ENCODE measurements at regions not wholly inside any gene's neighbourhood (a gene's known extent, or its start where the extent isn't known, plus 50 kb on each side); places are given as distances from the start of the nearest gene placed in this dataset.

DNA sequence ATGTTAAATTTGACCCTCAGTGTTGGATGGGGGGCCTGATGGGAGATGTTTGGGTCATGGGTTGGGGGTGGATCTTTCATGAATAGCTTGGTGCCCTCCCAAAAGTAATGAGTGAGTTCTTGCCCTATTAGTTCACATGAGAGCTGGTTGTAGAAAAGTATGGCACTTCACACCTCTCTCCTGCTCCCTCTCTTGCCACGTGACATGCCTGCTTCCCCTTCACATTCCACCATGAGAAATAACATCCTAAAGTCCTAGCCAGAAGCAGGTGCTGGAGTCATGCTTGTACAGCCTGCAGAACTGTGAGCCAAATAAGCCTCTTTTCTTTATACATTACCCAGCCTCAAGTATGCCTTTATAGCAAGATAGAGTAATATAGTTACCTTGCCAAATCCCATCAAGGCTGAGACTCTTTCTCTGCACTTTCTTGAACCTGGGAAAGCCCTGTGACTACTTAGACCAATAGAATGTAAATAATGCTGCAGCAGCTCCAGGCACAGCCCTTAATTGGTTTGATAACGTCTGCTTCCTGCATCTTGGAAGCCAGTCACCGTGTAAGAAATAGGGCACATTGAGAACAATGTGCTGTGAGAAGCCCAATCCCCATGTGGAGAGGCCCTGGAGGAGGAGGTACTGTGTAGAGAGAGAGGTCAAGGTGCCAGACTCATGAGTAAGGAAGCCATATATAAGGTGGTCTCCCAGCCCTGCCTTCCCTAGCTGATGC is 88.0 kb upstream of the NAMPT start:
- H3K27ac ChIP-seq (ENCODE audit: extremely low read depth, low read depth, low read length) = no peak overlapping the region
- no peak overlapping the region for H3K4me3 ChIP-seq (ENCODE audit: low read depth, low read length)
- TF ChIP-seq ZNF350 (tag by site-specific recombination; IDR thresholded peaks at IDR 0.05) (no peak), ZSCAN30 (tag by site-specific recombination; IDR thresholded peaks at IDR 0.05) (no peak), SP2 (tag by site-specific recombination; IDR thresholded peaks at IDR 0.05) (no peak), ZNF837 (tag by site-specific recombination; IDR thresholded peaks at IDR 0.05) (no peak), MEIS1 (CRISPR knock-in tag; IDR thresholded peaks at IDR 0.05; ENCODE audit: borderline replicate concordance) (no peak), ZNF548 (tag by site-specific recombination; IDR thresholded peaks at IDR 0.05) (no peak), ZBTB48 (tag by site-specific recombination; IDR thresholded peaks at IDR 0.05) (no peak), ZSCAN16 (tag by site-specific recombination; IDR thresholded peaks at IDR 0.05) (no peak), SP7 (tag by site-specific recombination; IDR thresholded peaks at IDR 0.05) (no peak), ZNF341 (tag by site-specific recombination; IDR thresholded peaks at IDR 0.05; ENCODE audit: low read depth) (no peak), ZNF530 (tag by site-specific recombination; IDR thresholded peaks at IDR 0.05; ENCODE audit: low read depth) (no peak), ZNF23 (tag by site-specific recombination; IDR thresholded peaks at IDR 0.05; ENCODE audit: borderline replicate concordance) (no peak), ZNF529 (tag by site-specific recombination; IDR thresholded peaks at IDR 0.05; ENCODE audit: insufficient replicate concordance) (no peak)
- TF ChIP-seq, protein P1, sequence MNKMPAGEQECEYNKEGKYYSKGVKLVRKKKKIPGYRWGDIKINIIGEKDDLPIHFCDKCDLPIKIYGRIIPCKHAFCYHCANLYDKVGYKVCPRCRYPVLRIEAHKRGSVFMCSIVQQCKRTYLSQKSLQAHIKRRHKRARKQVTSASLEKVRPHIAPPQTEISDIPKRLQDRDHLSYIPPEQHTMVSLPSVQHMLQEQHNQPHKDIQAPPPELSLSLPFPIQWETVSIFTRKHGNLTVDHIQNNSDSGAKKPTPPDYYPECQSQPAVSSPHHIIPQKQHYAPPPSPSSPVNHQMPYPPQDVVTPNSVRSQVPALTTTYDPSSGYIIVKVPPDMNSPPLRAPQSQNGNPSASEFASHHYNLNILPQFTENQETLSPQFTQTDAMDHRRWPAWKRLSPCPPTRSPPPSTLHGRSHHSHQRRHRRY (tag by site-specific recombination; IDR thresholded peaks at IDR 0.05) = no peak
- TF ChIP-seq, protein P2, sequence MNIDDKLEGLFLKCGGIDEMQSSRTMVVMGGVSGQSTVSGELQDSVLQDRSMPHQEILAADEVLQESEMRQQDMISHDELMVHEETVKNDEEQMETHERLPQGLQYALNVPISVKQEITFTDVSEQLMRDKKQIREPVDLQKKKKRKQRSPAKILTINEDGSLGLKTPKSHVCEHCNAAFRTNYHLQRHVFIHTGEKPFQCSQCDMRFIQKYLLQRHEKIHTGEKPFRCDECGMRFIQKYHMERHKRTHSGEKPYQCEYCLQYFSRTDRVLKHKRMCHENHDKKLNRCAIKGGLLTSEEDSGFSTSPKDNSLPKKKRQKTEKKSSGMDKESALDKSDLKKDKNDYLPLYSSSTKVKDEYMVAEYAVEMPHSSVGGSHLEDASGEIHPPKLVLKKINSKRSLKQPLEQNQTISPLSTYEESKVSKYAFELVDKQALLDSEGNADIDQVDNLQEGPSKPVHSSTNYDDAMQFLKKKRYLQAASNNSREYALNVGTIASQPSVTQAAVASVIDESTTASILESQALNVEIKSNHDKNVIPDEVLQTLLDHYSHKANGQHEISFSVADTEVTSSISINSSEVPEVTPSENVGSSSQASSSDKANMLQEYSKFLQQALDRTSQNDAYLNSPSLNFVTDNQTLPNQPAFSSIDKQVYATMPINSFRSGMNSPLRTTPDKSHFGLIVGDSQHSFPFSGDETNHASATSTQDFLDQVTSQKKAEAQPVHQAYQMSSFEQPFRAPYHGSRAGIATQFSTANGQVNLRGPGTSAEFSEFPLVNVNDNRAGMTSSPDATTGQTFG (tag by site-specific recombination; IDR thresholded peaks at IDR 0.05; ENCODE audit: borderline replicate concordance) = no peak
- TF ChIP-seq, protein P3, sequence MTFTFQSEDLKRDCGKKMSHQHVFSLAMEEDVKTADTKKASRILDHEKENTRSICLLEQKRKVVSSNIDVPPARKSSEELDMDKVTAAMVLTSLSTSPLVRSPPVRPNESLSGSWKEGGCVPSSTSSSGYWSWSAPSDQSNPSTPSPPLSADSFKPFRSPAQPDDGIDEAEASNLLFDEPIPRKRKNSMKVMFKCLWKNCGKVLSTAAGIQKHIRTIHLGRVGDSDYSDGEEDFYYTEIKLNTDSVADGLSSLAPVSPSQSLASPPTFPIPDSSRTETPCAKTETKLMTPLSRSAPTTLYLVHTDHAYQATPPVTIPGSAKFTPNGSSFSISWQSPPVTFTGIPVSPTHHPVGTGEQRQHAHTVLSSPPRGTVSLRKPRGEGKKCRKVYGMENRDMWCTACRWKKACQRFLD (tag by site-specific recombination; IDR thresholded peaks at IDR 0.05) = no peak
- TF ChIP-seq, protein P4, sequence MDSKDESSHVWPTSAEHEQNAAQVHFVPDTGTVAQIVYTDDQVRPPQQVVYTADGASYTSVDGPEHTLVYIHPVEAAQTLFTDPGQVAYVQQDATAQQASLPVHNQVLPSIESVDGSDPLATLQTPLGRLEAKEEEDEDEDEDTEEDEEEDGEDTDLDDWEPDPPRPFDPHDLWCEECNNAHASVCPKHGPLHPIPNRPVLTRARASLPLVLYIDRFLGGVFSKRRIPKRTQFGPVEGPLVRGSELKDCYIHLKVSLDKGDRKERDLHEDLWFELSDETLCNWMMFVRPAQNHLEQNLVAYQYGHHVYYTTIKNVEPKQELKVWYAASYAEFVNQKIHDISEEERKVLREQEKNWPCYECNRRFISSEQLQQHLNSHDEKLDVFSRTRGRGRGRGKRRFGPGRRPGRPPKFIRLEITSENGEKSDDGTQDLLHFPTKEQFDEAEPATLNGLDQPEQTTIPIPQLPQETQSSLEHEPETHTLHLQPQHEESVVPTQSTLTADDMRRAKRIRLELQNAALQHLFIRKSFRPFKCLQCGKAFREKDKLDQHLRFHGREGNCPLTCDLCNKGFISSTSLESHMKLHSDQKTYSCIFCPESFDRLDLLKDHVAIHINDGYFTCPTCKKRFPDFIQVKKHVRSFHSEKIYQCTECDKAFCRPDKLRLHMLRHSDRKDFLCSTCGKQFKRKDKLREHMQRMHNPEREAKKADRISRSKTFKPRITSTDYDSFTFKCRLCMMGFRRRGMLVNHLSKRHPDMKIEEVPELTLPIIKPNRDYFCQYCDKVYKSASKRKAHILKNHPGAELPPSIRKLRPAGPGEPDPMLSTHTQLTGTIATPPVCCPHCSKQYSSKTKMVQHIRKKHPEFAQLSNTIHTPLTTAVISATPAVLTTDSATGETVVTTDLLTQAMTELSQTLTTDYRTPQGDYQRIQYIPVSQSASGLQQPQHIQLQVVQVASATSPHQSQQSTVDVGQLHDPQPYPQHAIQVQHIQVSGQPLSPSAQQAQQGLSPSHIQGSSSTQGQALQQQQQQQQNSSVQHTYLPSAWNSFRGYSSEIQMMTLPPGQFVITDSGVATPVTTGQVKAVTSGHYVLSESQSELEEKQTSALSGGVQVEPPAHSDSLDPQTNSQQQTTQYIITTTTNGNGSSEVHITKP (tag by site-specific recombination; IDR thresholded peaks at IDR 0.05) = no peak
- POLR2A ChIA-PET = no interaction called here
- no peaks in the 10 kb centered on the region for H3K9me3 ChIP-seq (ENCODE audit: control insufficient read depth, insufficient read depth, low read depth, low read length)
- H3K4me1 ChIP-seq (ENCODE audit: control insufficient read depth, insufficient read depth, low read length) = no peaks in the 10 kb centered on the region
- CTCF ChIA-PET = no interaction called here
- H3K36me3 ChIP-seq (ENCODE audit: control insufficient read depth in 2 of 2, insufficient read depth in 1 of 2, low read length in 2 of 2) = no peaks in the 10 kb centered on the region
